ENCODE measurements at regions not wholly inside any gene's neighbourhood (a gene's known extent, or its start where the extent isn't known, plus 50 kb on each side); places are given as distances from the start of the nearest gene placed in this dataset.

DNA sequence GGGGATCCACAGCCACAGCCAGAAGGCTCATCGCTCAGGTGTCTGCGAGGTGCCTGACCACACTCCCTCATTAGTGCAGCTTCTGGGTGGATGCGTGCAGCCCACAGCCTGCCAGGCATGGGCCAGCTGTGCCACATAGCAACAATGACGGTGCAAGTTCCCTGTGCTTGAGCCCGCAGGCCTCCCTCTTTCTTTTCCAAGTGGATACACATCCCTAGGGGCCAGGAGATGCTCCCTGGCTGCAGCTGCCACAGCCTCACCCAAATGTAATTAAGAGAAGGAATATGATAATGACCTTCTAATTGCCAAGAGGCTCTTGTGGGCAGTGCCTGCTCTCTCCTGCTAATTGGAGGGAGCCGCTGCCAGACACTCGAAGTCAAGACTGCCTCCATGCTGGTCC lies 116.0 kb upstream of the PPP1R26 start:
- H3K36me3 ChIP-seq = no peaks in the 10 kb centered on the region
- DNase-seq = no peak
- H3K4me3 ChIP-seq = no peak overlapping the region
- H3K27me3 ChIP-seq = peaks cover 0 to 10% (median 2%) of the 10 kb centered on the region in 3 donors
- intact Hi-C loops (cut with DNase I; ENCODE audit: low total_unique reads) = no loop called here
- H3K9me3 ChIP-seq = no peaks in the 10 kb centered on the region
- in situ Hi-C loops (cut with MboI; ENCODE audit: low sequenced_read_pairs in 4 of 4) = no loop called here
- ATAC-seq = no peak
- TF ChIP-seq CTCF (IDR thresholded peaks at IDR 0.05 in 4 of 5, conservative IDR thresholded peaks at IDR 0.05 in 1 of 5) = no peak
- TF ChIP-seq POLR2A (IDR thresholded peaks at IDR 0.05) = no peak
- H3K27ac ChIP-seq = no peak overlapping the region
- H3K4me1 ChIP-seq = no peaks in the 10 kb centered on the region

DNA sequence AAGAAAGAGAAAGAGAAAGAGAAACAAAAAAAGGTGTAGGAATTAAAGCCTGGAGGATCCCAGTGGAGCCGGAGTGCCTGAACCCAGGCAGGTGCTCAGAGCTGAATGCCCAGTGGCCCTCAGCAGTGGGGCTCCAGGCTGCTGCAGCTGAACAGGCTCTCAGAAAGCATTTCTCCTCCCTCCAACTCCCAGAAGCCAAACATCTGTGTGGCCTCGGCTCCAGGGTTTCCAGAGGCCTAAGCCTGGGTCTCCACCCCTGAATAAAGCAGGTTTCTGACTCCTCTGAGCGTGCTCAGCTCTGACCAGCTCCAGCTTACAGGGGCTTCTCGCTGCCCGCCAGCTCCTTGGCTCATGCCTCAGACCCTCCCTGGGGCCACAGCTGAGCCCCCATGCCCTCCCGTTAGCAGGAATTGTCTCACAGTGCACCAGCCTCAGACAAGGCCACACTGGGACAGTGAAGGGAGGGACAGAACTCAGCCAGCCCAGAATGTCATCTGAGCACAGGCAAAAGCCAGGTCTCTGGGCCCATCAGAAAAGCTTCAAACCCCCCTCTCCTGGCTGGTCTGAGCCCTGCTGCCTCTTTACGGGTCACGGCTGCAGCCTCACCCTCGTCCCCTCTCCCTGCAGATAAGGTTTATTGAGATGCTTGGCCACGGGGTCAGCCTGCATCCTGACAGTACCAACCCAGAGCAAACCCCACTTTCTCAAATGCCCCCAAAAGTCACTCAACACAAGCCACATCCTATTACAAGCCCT lies 114.4 kb upstream of the PPP1R26 start:
- Histone ChIP-seq H3K9me3 (no peaks in the 10 kb centered on the region), H3K27ac (no peak overlapping the region), H3K4me3 (no peak overlapping the region), H3K4me1 (no peaks in the 10 kb centered on the region), H3K36me3 (no peaks in the 10 kb centered on the region), H3K27me3 (peaks cover 0 to 8% (median 0%) of the 10 kb centered on the region in 3 donors)
- ATAC-seq = no peak
- in situ Hi-C loops (cut with MboI; ENCODE audit: low sequenced_read_pairs in 4 of 4) = no loop called here
- DNase-seq = no peak
- intact Hi-C loops (cut with DNase I; ENCODE audit: low total_unique reads) = no loop called here
- TF ChIP-seq POLR2A (IDR thresholded peaks at IDR 0.05) (no peak), CTCF (IDR thresholded peaks at IDR 0.05 in 4 of 5, conservative IDR thresholded peaks at IDR 0.05 in 1 of 5) (no peak)

- Histone ChIP-seq H3K27ac (no peak overlapping the region), H3K36me3 (no peaks in the 10 kb centered on the region), H3K9me3 (no peaks in the 10 kb centered on the region), H3K27me3 (peaks cover 0 to 11% (median 2%) of the 10 kb centered on the region in 3 donors), H3K4me3 (no peak overlapping the region), H3K4me1 (no peaks in the 10 kb centered on the region)
- in situ Hi-C loops (cut with MboI; ENCODE audit: low sequenced_read_pairs in 4 of 4) (no loop called here), intact Hi-C loops (cut with DNase I; ENCODE audit: low total_unique reads) (no loop called here)
- TF ChIP-seq CTCF (IDR thresholded peaks at IDR 0.05 in 4 of 5, conservative IDR thresholded peaks at IDR 0.05 in 1 of 5) (no peak), POLR2A (IDR thresholded peaks at IDR 0.05) (no peak)
- DNase-seq = no peak
- ATAC-seq = no peak
Observed at GRCh38 chr9:135366104-135366503, 113.5 kb upstream of the PPP1R26 start.

GRCh38 chr9:135369412-135369990 lies 110.1 kb upstream of the PPP1R26 start:
- ATAC-seq (no peak), DNase-seq (no peak)
- Histone ChIP-seq H3K27ac (no peak overlapping the region), H3K4me3 (no peak overlapping the region), H3K9me3 (no peaks in the 10 kb centered on the region), H3K4me1 (no peaks in the 10 kb centered on the region), H3K36me3 (no peaks in the 10 kb centered on the region), H3K27me3 (peaks cover 0 to 11% (median 11%) of the 10 kb centered on the region in 3 donors)
- in situ Hi-C loops (cut with MboI; ENCODE audit: low sequenced_read_pairs in 4 of 4) (no loop called here), intact Hi-C loops (cut with DNase I; ENCODE audit: low total_unique reads) (no loop called here)
- TF ChIP-seq CTCF (IDR thresholded peaks at IDR 0.05 in 4 of 5, conservative IDR thresholded peaks at IDR 0.05 in 1 of 5) = no peak
- TF ChIP-seq POLR2A (IDR thresholded peaks at IDR 0.05) = no peak

All from gastrocnemius medialis (tissue), 4 donors.